OCI-LY1 (cell line): ENCODE measurements at regions not wholly inside any gene's neighbourhood (a gene's known extent, or its start where the extent isn't known, plus 50 kb on each side); places are given as distances from the start of the nearest gene placed in this dataset.

Experiments used
- H2AFZ ChIP-seq: fragments of 200-600 bp; sonication (generic), shearing (Covaris generic); 2 replicates; pipeline ENCODE4 v1.6.0; 2014; ENCODE audit warnings: antibody characterized with exemption, mild to moderate bottlenecking, low read length
- H3F3A ChIP-seq: fragments of 200-600 bp; sonication (generic), shearing (Covaris generic); 2 replicates; pipeline ENCODE4 v1.6.0; 2014; ENCODE audit warnings: mild to moderate bottlenecking, antibody characterized with exemption, low read length, moderate library complexity; ENCODE audit not compliant: insufficient read depth
- H3K27ac ChIP-seq: fragments of 200-600 bp; sonication (generic); 2 replicates; pipeline ENCODE4 v1.5.1; 2014; ENCODE audit warnings: low read length, mixed run types, mild to moderate bottlenecking, low read depth; ENCODE audit not compliant: poor library complexity, severe bottlenecking
- H3K27me3 ChIP-seq: fragments of 200-600 bp; sonication (generic); 2 replicates; pipeline ENCODE4 v1.6.0; 2014; ENCODE audit warnings: antibody characterized with exemption, mild to moderate bottlenecking, low read length, moderate library complexity; ENCODE audit not compliant: insufficient read depth
- H3K36me3 ChIP-seq: fragments of 200-600 bp; sonication (generic); 2 replicates; pipeline ENCODE4 v1.6.1; 2014; ENCODE audit warnings: mild to moderate bottlenecking, antibody characterized with exemption, low read length, moderate library complexity, mixed read lengths; ENCODE audit not compliant: insufficient read depth
- H3K4me1 ChIP-seq: fragments of 200-600 bp; sonication (generic); 2 replicates; pipeline ENCODE4 v1.5.1; 2014; ENCODE audit warnings: mild to moderate bottlenecking, low read length, moderate library complexity; ENCODE audit not compliant: insufficient read depth, severe bottlenecking
- H3K4me2 ChIP-seq: fragments of 200-600 bp; sonication (generic), shearing (Covaris generic); 2 replicates; pipeline ENCODE4 v1.6.1; 2014; ENCODE audit warnings: low read length
- H3K4me3 ChIP-seq: fragments of 200-600 bp; sonication (generic); 2 replicates; pipeline ENCODE4 v1.5.1; 2014; ENCODE audit warnings: low read length, low read depth, mild to moderate bottlenecking, mixed read lengths; ENCODE audit not compliant: poor library complexity, severe bottlenecking
- H3K79me2 ChIP-seq: fragments of 200-600 bp; shearing (Covaris generic); 2 replicates; pipeline ENCODE4 v1.6.1; 2016; ENCODE audit warnings: mixed run types, low read length, mixed read lengths; ENCODE audit not compliant: insufficient read depth
- H3K9ac ChIP-seq: fragments of 200-600 bp; sonication (generic), shearing (Covaris generic); 2 replicates; pipeline ENCODE4 v1.6.1; 2014; ENCODE audit warnings: mild to moderate bottlenecking, low read length, mixed read lengths
- H3K9me2 ChIP-seq: fragments of 200-600 bp; sonication (generic), shearing (Covaris generic); 2 replicates; pipeline ENCODE4 v1.6.1; 2014; ENCODE audit warnings: low read depth, mild to moderate bottlenecking, low read length, mixed read lengths
- H3K9me3 ChIP-seq: fragments of 200-600 bp; shearing (Covaris generic); 2 replicates; pipeline ENCODE4 v1.6.1; 2014; ENCODE audit warnings: low read length, mixed read lengths
- H4K20me1 ChIP-seq: fragments of 200-600 bp; sonication (generic), shearing (Covaris generic); 2 replicates; pipeline ENCODE4 v1.6.0; 2016; ENCODE audit warnings: mild to moderate bottlenecking, low read length; ENCODE audit not compliant: insufficient read depth
- CTCF ChIP-seq: fragments of 200-600 bp; sonication (generic), shearing (Covaris generic); IDR thresholded peaks from 2 replicates; pipeline ENCODE4 v1.5.1; 2017; ENCODE audit warnings: mild to moderate bottlenecking, antibody characterized with exemption, low read length, moderate library complexity, mixed read lengths
- EZH2 ChIP-seq: fragments of 200-600 bp; sonication (generic), shearing (Covaris generic); IDR thresholded peaks from 2 replicates; pipeline ENCODE4 v1.8.0; 2017; ENCODE audit warnings: borderline replicate concordance, mixed run types, mild to moderate bottlenecking, antibody characterized with exemption, low read length, moderate library complexity, mixed read lengths

DNA sequence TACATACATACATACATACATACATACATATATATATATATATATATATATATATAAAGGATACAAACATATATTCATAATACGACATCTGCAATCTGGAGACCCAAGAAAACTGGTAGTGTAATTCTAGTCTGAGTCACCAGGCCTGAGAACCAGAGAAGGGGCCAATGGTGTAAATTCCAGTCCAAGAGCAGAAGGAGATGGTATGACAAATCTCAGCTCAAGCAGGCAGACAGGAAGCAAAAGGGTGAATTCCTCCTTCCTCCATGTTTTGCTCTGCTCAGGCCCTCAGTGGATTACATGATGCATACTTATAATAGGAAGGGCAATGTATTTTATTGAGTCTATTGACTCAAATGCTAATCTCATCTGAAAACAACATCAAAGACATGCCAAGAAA is 1060.4 kb upstream of the TMPRSS15 start:
- no peak overlapping the region for H2AFZ ChIP-seq
- H3K27ac ChIP-seq: no peak overlapping the region

DNA sequence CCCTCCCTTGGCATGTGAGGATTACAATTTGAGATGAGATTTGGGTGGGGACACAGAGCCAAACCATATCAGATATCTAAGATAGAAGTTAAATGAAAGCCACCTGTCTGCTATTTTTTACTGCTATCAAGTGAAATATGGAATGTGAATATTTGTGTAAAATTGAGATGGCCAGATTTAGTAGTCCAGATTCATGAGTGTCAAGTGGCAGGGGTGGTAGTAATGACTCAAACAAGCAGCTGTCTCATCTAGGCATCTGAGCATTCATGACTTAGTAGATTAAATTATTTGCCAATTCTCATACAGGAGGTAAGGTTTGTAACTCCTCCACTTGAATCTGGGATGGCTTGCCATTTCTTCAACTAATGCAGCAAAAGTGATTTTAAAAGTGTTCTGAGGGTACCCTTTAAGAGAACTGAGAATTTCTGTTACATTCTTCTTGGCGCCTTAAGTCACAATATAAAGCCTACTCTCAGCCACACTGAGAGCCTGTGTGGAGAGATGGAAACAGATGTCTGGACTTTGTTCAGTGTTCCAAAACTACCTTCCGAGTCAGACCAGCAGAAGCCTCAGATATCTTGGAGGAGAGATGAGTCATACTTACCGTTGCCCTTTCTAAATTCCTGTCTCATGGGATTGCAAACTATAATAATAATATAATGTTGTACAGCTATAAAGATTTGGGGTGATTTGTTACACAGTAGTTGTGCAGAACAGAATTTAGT is 1065.6 kb upstream of the TMPRSS15 start:
- H3K9me2 ChIP-seq: no peaks in the 10 kb centered on the region; the same call in 1 of the 2 replicates
- no peaks in the 10 kb centered on the region for H4K20me1 ChIP-seq

More for the DNA sequence above, 1060.4 kb upstream of the TMPRSS15 start:
- no peak for TF ChIP-seq CTCF
- no peaks in the 10 kb centered on the region for H3F3A ChIP-seq
- H3K4me2 ChIP-seq: no peak overlapping the region
- no peaks in the 10 kb centered on the region for H4K20me1 ChIP-seq
- H3K9me3 ChIP-seq: no peaks in the 10 kb centered on the region
- H3K79me2 ChIP-seq: no peaks in the 10 kb centered on the region
- H3K4me3 ChIP-seq: no peak overlapping the region
- H3K27me3 ChIP-seq: no peaks in the 10 kb centered on the region
- H3K4me1 ChIP-seq: no peaks in the 10 kb centered on the region
- H3K9ac ChIP-seq: no peak overlapping the region
- H3K9me2 ChIP-seq: no peaks in the 10 kb centered on the region; the same call in 1 of the 2 replicates
- H3K36me3 ChIP-seq: no peaks in the 10 kb centered on the region

GRCh38 chr21:19475525-19475924 is 1071.9 kb upstream of the TMPRSS15 start:
- no peak overlapping the region for H3K4me2 ChIP-seq
- no peaks in the 10 kb centered on the region for H3K27me3 ChIP-seq
- H3K4me1 ChIP-seq: no peaks in the 10 kb centered on the region
- H3K9me3 ChIP-seq: 0 out of 2 replicates have a peak, but pooled peaks cover 2% of the 10 kb centered on the region
- H3K36me3 ChIP-seq: no peaks in the 10 kb centered on the region
- H3K9me2 ChIP-seq: no peaks in the 10 kb centered on the region
- no peaks in the 10 kb centered on the region for H3K79me2 ChIP-seq
- no peak overlapping the region for H3K4me3 ChIP-seq
- H3F3A ChIP-seq: no peaks in the 10 kb centered on the region
- TF ChIP-seq EZH2: no peak
- no peak for TF ChIP-seq CTCF
- H4K20me1 ChIP-seq: no peaks in the 10 kb centered on the region
- no peak overlapping the region for H3K9ac ChIP-seq
- no peak overlapping the region for H2AFZ ChIP-seq
- no peak overlapping the region for H3K27ac ChIP-seq

More for the DNA sequence above, 1065.6 kb upstream of the TMPRSS15 start:
- Histone ChIP-seq H3K9me3 (0 out of 2 replicates have a peak, but pooled peaks cover 2% of the 10 kb centered on the region), H3K9ac (no peak overlapping the region), H3K79me2 (no peaks in the 10 kb centered on the region), H3K4me1 (no peaks in the 10 kb centered on the region), H3K27me3 (no peaks in the 10 kb centered on the region), H2AFZ (no peak overlapping the region), H3K4me2 (no peak overlapping the region), H3K4me3 (no peak overlapping the region), H3K36me3 (no peaks in the 10 kb centered on the region), H3F3A (no peaks in the 10 kb centered on the region), H3K27ac (no peak overlapping the region)
- TF ChIP-seq CTCF (no peak), EZH2 (no peak)
